ENCODE measurements at regions not wholly inside any gene's neighbourhood (a gene's known extent, or its start where the extent isn't known, plus 50 kb on each side); places are given as distances from the start of the nearest gene placed in this dataset.

DNA sequence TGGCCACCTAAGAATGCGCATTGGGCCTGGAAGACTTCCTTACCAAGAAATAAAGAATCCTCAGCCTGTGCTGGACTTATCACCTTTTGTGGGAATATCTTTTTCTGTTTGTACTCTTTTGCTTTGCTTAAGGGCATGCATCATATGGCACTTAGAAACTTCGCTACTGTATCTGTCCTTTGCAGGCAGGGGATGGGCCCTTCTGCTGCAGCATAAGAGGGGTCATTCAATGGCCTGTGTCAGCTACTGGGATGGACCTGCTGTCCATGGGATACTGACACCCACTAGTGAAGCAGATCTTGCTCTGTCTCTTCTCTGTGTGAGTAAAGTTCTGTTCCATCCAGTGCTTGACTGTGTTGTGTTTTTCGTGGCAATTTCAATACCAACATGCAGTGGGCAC is 239.0 kb upstream of the JUN start:
- TF ChIP-seq, protein P1, sequence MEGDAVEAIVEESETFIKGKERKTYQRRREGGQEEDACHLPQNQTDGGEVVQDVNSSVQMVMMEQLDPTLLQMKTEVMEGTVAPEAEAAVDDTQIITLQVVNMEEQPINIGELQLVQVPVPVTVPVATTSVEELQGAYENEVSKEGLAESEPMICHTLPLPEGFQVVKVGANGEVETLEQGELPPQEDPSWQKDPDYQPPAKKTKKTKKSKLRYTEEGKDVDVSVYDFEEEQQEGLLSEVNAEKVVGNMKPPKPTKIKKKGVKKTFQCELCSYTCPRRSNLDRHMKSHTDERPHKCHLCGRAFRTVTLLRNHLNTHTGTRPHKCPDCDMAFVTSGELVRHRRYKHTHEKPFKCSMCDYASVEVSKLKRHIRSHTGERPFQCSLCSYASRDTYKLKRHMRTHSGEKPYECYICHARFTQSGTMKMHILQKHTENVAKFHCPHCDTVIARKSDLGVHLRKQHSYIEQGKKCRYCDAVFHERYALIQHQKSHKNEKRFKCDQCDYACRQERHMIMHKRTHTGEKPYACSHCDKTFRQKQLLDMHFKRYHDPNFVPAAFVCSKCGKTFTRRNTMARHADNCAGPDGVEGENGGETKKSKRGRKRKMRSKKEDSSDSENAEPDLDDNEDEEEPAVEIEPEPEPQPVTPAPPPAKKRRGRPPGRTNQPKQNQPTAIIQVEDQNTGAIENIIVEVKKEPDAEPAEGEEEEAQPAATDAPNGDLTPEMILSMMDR (IDR thresholded peaks at IDR 0.05) = no peak
- no peak for TF ChIP-seq POLR2A (IDR thresholded peaks at IDR 0.05)

Measured in sigmoid colon (tissue), 3 donors.